ENCODE measurements at regions not wholly inside any gene's neighbourhood (a gene's known extent, or its start where the extent isn't known, plus 50 kb on each side); places are given as distances from the start of the nearest gene placed in this dataset.

DNA sequence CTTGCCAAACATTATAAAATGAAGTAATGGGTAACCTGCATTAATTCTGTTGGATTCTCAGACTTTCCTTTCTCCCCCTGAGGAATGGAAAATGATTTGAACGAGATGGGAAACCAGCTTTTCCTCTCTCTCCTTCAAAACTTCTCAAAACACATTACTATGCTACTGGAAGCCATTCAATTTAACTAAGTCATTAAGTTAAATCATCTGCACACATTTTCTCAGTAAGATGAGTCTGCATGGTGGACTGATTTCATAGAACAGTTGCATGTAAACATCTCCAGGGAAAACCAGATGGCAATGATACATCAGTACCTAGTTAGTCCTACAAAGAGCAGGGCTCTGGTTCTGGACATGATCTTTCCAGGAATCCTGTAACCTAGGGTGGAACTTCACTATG is 59.9 kb downstream of the BMP4 start:
- TF ChIP-seq, protein P1, sequence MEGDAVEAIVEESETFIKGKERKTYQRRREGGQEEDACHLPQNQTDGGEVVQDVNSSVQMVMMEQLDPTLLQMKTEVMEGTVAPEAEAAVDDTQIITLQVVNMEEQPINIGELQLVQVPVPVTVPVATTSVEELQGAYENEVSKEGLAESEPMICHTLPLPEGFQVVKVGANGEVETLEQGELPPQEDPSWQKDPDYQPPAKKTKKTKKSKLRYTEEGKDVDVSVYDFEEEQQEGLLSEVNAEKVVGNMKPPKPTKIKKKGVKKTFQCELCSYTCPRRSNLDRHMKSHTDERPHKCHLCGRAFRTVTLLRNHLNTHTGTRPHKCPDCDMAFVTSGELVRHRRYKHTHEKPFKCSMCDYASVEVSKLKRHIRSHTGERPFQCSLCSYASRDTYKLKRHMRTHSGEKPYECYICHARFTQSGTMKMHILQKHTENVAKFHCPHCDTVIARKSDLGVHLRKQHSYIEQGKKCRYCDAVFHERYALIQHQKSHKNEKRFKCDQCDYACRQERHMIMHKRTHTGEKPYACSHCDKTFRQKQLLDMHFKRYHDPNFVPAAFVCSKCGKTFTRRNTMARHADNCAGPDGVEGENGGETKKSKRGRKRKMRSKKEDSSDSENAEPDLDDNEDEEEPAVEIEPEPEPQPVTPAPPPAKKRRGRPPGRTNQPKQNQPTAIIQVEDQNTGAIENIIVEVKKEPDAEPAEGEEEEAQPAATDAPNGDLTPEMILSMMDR (IDR thresholded peaks at IDR 0.05; ENCODE audit: low read depth, low read length): no peak
- no peak for DNase-seq (ENCODE audit: low read depth in 2 of 2)
- no peak overlapping the region for H3K4me3 ChIP-seq (replicated peaks in 1 of 2; ENCODE audit: low read depth in 2 of 2, low read length in 2 of 2)

DNA sequence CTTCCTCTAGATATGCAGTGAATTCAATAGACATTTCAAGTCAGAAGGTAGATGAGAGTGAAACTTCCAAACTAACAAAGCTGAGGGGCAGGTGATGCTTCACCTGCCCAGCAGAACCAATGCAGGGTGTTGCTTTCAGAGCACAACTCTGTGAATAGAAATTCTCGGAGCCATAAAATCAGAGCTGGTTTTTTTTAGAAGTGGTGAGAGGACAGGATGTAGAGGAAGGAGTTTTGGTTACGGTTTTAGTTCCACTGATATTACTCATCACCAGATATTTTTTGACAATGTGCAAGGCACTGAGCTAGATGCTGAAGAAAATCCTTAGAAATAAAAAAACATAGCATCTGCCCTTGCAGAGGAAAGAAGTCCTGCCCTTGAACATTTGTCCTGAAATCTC is 62.2 kb downstream of the BMP4 start:
- peak; percentile 66 to 77 for DNase-seq (ENCODE audit: low read depth in 2 of 2)
- no peak overlapping the region for H3K4me3 ChIP-seq (replicated peaks in 1 of 2; ENCODE audit: low read depth in 2 of 2, low read length in 2 of 2)
- TF ChIP-seq, protein P1 (IDR thresholded peaks at IDR 0.05; ENCODE audit: low read depth, low read length): no peak

DNA sequence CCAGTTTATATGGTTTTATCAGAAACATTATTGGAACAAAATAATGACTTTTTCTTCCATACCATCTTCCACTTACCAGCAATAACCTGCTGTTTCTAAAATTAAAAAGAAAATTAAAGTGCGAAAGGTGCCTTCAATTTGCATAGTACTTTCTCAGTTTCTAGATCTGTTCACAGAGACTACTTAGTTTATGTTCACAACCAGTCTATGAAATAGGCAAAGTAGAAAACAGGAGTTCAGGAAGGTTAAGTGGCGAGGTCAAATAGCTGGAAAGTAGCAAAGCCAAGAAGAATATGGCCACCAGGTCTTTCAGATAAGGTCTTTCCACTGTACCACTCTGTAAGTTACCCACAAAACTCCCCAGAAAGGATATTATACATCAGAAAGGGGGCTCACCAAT is 63.3 kb downstream of the BMP4 start:
- H3K4me3 ChIP-seq (replicated peaks in 1 of 2; ENCODE audit: low read depth in 2 of 2, low read length in 2 of 2): no peak overlapping the region
- DNase-seq (ENCODE audit: low read depth in 2 of 2): no peak
- TF ChIP-seq, protein P1 (IDR thresholded peaks at IDR 0.05; ENCODE audit: low read depth, low read length): no peak

DNA sequence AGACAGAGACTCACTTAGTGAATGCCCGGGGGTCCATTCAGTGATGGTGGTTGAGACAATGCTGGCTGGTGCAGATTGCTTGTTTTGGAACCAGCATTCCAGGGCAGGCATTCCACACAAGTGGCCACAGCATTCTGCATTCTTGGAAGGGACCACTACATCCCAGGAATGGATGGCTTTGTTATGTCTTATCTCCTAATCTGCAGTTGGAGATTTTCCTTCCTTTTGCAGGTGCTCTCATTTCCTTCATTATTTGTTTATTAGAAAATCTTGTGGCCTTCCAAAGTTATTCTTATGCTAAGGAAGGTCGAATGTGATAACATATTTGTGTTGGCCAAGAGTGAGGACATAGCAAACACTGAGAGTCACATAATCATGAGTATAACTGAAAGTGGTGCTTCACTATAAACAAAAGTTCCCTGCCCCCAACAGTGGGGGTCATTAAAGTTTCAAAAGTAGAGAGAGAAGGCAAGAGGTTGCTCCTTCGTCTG is 66.0 kb downstream of the BMP4 start:
- H3K4me3 ChIP-seq (replicated peaks in 1 of 2; ENCODE audit: low read depth in 2 of 2, low read length in 2 of 2): no peak overlapping the region
- TF ChIP-seq, protein P1 (IDR thresholded peaks at IDR 0.05; ENCODE audit: low read depth, low read length): no peak
- no peak for DNase-seq (ENCODE audit: low read depth in 2 of 2)

DNA sequence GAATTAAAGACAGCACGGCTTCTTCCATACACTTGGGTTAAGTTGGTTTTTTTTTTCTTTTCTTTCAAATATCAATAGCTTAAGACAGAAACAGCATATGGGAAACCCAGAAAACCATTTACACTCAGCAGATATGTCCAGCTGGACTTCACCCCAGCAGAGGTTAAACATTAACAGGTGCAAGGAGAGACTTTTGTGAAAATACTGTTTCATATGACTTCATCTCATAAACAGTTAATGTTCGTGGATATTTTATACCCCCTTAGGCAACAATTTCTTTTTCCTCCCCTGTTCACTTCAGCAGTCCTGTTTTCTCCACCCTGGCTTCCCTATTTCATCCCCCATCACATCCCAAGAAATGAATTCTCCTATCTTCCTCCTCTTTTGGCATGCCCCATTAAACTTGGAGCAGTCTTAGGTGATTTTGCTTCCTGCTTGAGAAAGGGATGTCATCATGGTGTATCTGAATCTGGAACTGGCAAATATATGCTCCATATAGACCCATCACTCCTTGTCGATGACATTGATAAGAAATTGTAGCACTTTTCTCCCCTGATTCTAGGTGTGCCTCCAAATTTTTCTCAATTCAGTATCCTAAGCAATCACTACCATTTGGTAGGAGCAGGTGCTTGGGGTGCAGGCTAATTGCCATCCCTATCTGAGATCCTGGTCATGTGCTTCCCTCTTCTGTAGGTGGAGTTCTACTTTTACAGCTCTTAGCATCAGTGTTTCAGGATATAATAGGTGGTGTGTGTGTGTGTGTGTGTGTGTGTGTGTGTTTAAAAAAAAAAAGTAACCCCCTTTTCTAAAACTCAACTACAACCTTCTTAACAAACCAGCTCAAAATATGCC is 67.9 kb downstream of the BMP4 start:
- TF ChIP-seq, protein P1 (IDR thresholded peaks at IDR 0.05; ENCODE audit: low read depth, low read length): no peak
- no peak for DNase-seq (ENCODE audit: low read depth in 2 of 2)
- no peak overlapping the region for H3K4me3 ChIP-seq (replicated peaks in 1 of 2; ENCODE audit: low read depth in 2 of 2, low read length in 2 of 2)

DNA sequence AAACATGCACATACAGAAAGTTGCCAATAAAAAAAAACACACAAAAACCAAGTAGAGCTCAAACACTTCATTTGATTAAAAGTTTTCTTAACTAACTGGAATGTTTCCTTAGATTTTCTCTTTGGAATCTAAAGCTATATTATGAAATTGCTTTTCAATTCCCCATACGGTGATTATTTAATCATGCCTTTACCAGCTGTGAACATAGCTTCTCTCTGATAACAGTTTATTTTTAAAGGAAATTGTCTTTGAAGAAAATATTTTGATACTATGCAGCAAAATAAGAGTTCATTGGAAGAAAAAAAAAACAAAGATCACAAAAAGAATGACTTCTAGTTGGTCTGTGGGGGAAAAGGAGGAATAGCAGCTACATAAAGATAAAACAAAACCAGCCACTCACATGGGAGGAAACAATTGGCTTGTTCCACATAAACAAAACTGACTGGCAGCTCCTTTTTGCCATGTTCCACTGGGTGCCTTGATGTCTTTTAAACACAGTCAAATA is 71.4 kb downstream of the BMP4 start:
- no peak for DNase-seq (ENCODE audit: low read depth in 2 of 2)
- TF ChIP-seq, protein P1 (IDR thresholded peaks at IDR 0.05; ENCODE audit: low read depth, low read length): no peak
- no peak overlapping the region for H3K4me3 ChIP-seq (replicated peaks in 1 of 2; ENCODE audit: low read depth in 2 of 2, low read length in 2 of 2)
